ENCODE measurements at regions not wholly inside any gene's neighbourhood (a gene's known extent, or its start where the extent isn't known, plus 50 kb on each side); places are given as distances from the start of the nearest gene placed in this dataset.
"Not testable (repeated sequence)": the region's sequence is repeated elsewhere in the genome, so short reads cannot be mapped to it uniquely, and the experiment has no call there.

- not testable (repeated sequence) for TF ChIP-seq CTCF (conservative IDR thresholded peaks at IDR 0.05 in 1 of 2, IDR thresholded peaks at IDR 0.05 in 1 of 2; ENCODE audit: low read depth in 1 of 2, low read length in 2 of 2); EZH2 (IDR thresholded peaks at IDR 0.05; ENCODE audit: low read length, missing control alignments)
Measured at GRCh38 chr6:14301477-14301876, 183.9 kb downstream of the CD83 start.
